B cell (primary cell): ENCODE measurements at regions not wholly inside any gene's neighbourhood (a gene's known extent, or its start where the extent isn't known, plus 50 kb on each side); places are given as distances from the start of the nearest gene placed in this dataset.

Experiments
- ATAC-seq: fragments of 200-7000 bp; cut with Tn5 transposase; one replicate; pipeline ENCODE4 v1.10.0; 2021; ENCODE audit warnings: low read depth, mild to moderate bottlenecking, moderate number of reproducible peaks, moderate library complexity
- CTCF ChIA-PET: fragments of 350-600 bp; sonication (Branson Sonifier 250); formaldehyde crosslinking; loops from one replicate; lab custom pipeline; 2021; ENCODE audit warnings: antibody characterized with exemption, inconsistent platforms; lab: Charles Lee
- POLR2A ChIA-PET: fragments of 350-600 bp; sonication (Branson Sonifier 250); formaldehyde crosslinking; loops from one replicate; lab custom pipeline; 2021; ENCODE audit warnings: antibody characterized with exemption; lab: Charles Lee
- DNase-seq: peaks from one replicate; pipeline ENCODE4 v3.0.0; 2013
- H2AFZ ChIP-seq: 2 replicates; pipeline ENCODE4 v1.6.1; 2012; ENCODE audit warnings: mild to moderate bottlenecking, low read depth, low read length; ENCODE audit not compliant: insufficient read depth, poor library complexity, severe bottlenecking
- H3K27ac ChIP-seq, 2 donors: 1 replicate in 1 of 2; 2 replicates in 1 of 2; pipeline ENCODE4 v1.5.1; 2012 to 2013; ENCODE audit warnings: low read length in 2 of 2, mild to moderate bottlenecking in 2 of 2, moderate library complexity in 1 of 2
- H3K27me3 ChIP-seq, 4 experiments: fragments of 200-600 bp in 1 of 4; sonication (generic) in 1 of 4; replicated peaks in 1 of 4; 1 replicate in 2 of 4; 2 replicates in 2 of 4; pipeline versions ENCODE4 v1.6.1 to v1.7.0; 2013 to 2016; ENCODE audit warnings: low read length in 3 of 4, mild to moderate bottlenecking in 2 of 4, mixed read lengths in 1 of 4, moderate library complexity in 1 of 4; ENCODE audit not compliant: insufficient read depth in 4 of 4, control insufficient read depth in 3 of 4; ENCODE audit errors: control extremely low read depth in 1 of 4
- H3K36me3 ChIP-seq, 2 experiments: replicated peaks in 1 of 2; 1 replicate in 1 of 2; 2 replicates in 1 of 2; pipeline versions ENCODE4 v1.6.1 to v1.7.1; 2013; ENCODE audit warnings: low read length in 1 of 2; ENCODE audit not compliant: insufficient read depth in 2 of 2, control insufficient read depth in 1 of 2; ENCODE audit errors: control extremely low read depth in 1 of 2, extremely low read depth in 1 of 2
- H3K4me1 ChIP-seq, 2 donors: fragments of 200-600 bp in 1 of 2; sonication (generic) in 1 of 2; 1 replicate in 1 of 2; 2 replicates in 1 of 2; pipeline versions ENCODE4 v1.5.1 to v1.6.1; 2013 to 2017; ENCODE audit warnings: low read length in 2 of 2; ENCODE audit not compliant: control insufficient read depth in 2 of 2, insufficient read depth in 2 of 2
- H3K4me2 ChIP-seq: replicated peaks from 2 replicates; pipeline ENCODE3; 2012; ENCODE audit warnings: mild to moderate bottlenecking, low read depth, low read length; ENCODE audit not compliant: poor library complexity, severe bottlenecking
- H3K4me3 ChIP-seq, 5 experiments: fragments of 200-600 bp in 1 of 5; sonication (generic) in 1 of 5; 1 replicate in 3 of 5; 2 replicates in 2 of 5; pipeline versions ENCODE4 v1.5.1 to v1.7.0; 2011 to 2016; ENCODE audit warnings: low read length in 4 of 5, mild to moderate bottlenecking in 4 of 5, low read depth in 2 of 5, control low read depth in 1 of 5, moderate library complexity in 1 of 5; ENCODE audit not compliant: insufficient read depth in 1 of 5; ENCODE audit errors: control extremely low read depth in 1 of 5, extremely low read depth in 1 of 5
- H3K79me2 ChIP-seq: fragments of 200-600 bp; sonication (generic); one replicate; pipeline ENCODE4 v1.6.0; 2016; ENCODE audit warnings: low read length; ENCODE audit not compliant: control insufficient read depth, insufficient read depth
- H3K9ac ChIP-seq: fragments of 200-600 bp; sonication (generic); 2 replicates; pipeline ENCODE4 v1.6.1; 2017; ENCODE audit warnings: mild to moderate bottlenecking, low read length, moderate library complexity
- H3K9me3 ChIP-seq, 3 donors: one replicate each; pipeline versions ENCODE4 v1.6.1 to v1.7.1; 2013; ENCODE audit warnings: low read length in 2 of 3; ENCODE audit not compliant: control insufficient read depth in 2 of 3, insufficient read depth in 1 of 3; ENCODE audit errors: control extremely low read depth in 1 of 3
- H4K20me1 ChIP-seq: 2 replicates; pipeline ENCODE4 v1.6.0; 2012; ENCODE audit warnings: mild to moderate bottlenecking, low read length; ENCODE audit not compliant: insufficient read depth, control insufficient read depth, poor library complexity, severe bottlenecking
- H3K27ac Mint-ChIP-seq: one replicate; pipeline ENCODE4 v1.8.0; 2021; ENCODE audit warnings: mixed read lengths
- H3K27me3 Mint-ChIP-seq: one replicate; pipeline ENCODE4 v1.8.0; 2021; ENCODE audit warnings: mixed read lengths
- H3K4me1 Mint-ChIP-seq: one replicate; pipeline ENCODE4 v1.8.0; 2021; ENCODE audit warnings: mixed read lengths
- H3K4me3 Mint-ChIP-seq: one replicate; pipeline ENCODE4 v1.8.0; 2021; ENCODE audit warnings: mixed read lengths
- H3K9me3 Mint-ChIP-seq: one replicate; pipeline ENCODE4 v1.8.0; 2022; ENCODE audit warnings: mixed read lengths; ENCODE audit not compliant: insufficient read depth
- CTCF ChIP-seq: fragments of 200-600 bp; IDR thresholded peaks from one replicate; pipeline ENCODE4 v1.8.0; 2022; ENCODE audit warnings: antibody characterized with exemption, mild to moderate bottlenecking
- EZH2 ChIP-seq: IDR thresholded peaks from 2 replicates; pipeline ENCODE4 v1.6.1; 2012; ENCODE audit warnings: borderline replicate concordance, low read depth, mild to moderate bottlenecking, moderate library complexity, low read length; ENCODE audit not compliant: insufficient read depth, poor library complexity, severe bottlenecking
- WGBS: methylation state at CpG from one replicate; pipeline ENCODE4 v1.1.5; 2013; ENCODE audit warnings: missing lambda C conversion rate; ENCODE audit not compliant: insufficient coverage; 5-methylcytosine and 5-hydroxymethylcytosine counted together
- intact Hi-C: fragments of 100-400 bp; cut with micrococcal nuclease; formaldehyde crosslinking; loops from one replicate; pipeline ENCODE4 v1.10.0; 2022

GRCh38 chr19:31592456-31592855 lies 243.2 kb upstream of the TSHZ3 start:
- no peaks in the 10 kb centered on the region for H4K20me1 ChIP-seq
- no peak overlapping the region for H2AFZ ChIP-seq
- H3K4me2 ChIP-seq = no peak overlapping the region
- DNase-seq = no peak
- intact Hi-C loops = no loop called here
- 95% methylated on average over 14 of the region's 14 CpGs for WGBS
- no peaks in the 10 kb centered on the region for H3K4me1 ChIP-seq
- H3K9ac ChIP-seq = no peak overlapping the region
- no peaks in the 10 kb centered on the region for H3K36me3 ChIP-seq
- Mint-ChIP-seq H3K4me1 (no peaks in the 10 kb centered on the region), H3K27ac (no peak overlapping the region), H3K27me3 (no peaks in the 10 kb centered on the region), H3K4me3 (no peak overlapping the region), H3K9me3 (no peaks in the 10 kb centered on the region)
- no peak overlapping the region for H3K27ac ChIP-seq
- H3K4me3 ChIP-seq = no peak overlapping the region
- H3K79me2 ChIP-seq = no peaks in the 10 kb centered on the region
- H3K27me3 ChIP-seq = no peaks in the 10 kb centered on the region
- H3K9me3 ChIP-seq = peaks cover 0 to 19% (median 0%) of the 10 kb centered on the region in 3 donors
- no peak for ATAC-seq
- ChIA-PET POLR2A (no interaction called here), CTCF (no interaction called here)
- TF ChIP-seq CTCF (no peak), EZH2 (no peak)

GRCh38 chr19:31594701-31595100 lies 245.5 kb upstream of the TSHZ3 start:
- DNase-seq (no peak), ATAC-seq (no peak)
- H3K9me3 ChIP-seq = peaks cover 0 to 23% (median 0%) of the 10 kb centered on the region in 3 donors
- H3K27me3 ChIP-seq = no peaks in the 10 kb centered on the region
- Mint-ChIP-seq H3K27me3 (no peaks in the 10 kb centered on the region), H3K4me3 (no peak overlapping the region), H3K27ac (no peak overlapping the region), H3K9me3 (no peaks in the 10 kb centered on the region), H3K4me1 (no peaks in the 10 kb centered on the region)
- POLR2A ChIA-PET = no interaction called here
- no peak overlapping the region for H3K4me2 ChIP-seq
- H3K36me3 ChIP-seq = no peaks in the 10 kb centered on the region
- no peaks in the 10 kb centered on the region for H4K20me1 ChIP-seq
- H2AFZ ChIP-seq = no peak overlapping the region
- intact Hi-C loops = no loop called here
- H3K79me2 ChIP-seq = no peaks in the 10 kb centered on the region
- H3K27ac ChIP-seq = no peak overlapping the region
- WGBS = no CpG with 5 or more reads among the region's 6 CpGs
- no peak overlapping the region for H3K9ac ChIP-seq
- CTCF ChIA-PET = no interaction called here
- no peaks in the 10 kb centered on the region for H3K4me1 ChIP-seq
- no peak overlapping the region for H3K4me3 ChIP-seq
- TF ChIP-seq EZH2 = no peak
- no peak for TF ChIP-seq CTCF
